ENCODE measurements at regions not wholly inside any gene's neighbourhood (a gene's known extent, or its start where the extent isn't known, plus 50 kb on each side); places are given as distances from the start of the nearest gene placed in this dataset.

- no peak for FAIRE-seq
Measured at GRCh38 chr5:167713896-167714295, 577.5 kb upstream of the WWC1 start.

- FAIRE-seq: peak; percentile 96
Measured at GRCh38 chr5:167716126-167716775, 575.2 kb upstream of the WWC1 start.

- no peak for FAIRE-seq
Measured at GRCh38 chr5:167720259-167720658, 571.2 kb upstream of the WWC1 start.

GRCh38 chr5:167720676-167721260 lies 570.7 kb upstream of the WWC1 start:
- no peak for FAIRE-seq

GRCh38 chr5:167721926-167722440 lies 569.5 kb upstream of the WWC1 start:
- FAIRE-seq: no peak

- no peak for FAIRE-seq
Measured at GRCh38 chr5:167723254-167723871, 568.1 kb upstream of the WWC1 start.

GRCh38 chr5:167725264-167725663 lies 566.2 kb upstream of the WWC1 start:
- no peak for FAIRE-seq

GRCh38 chr5:167725741-167726140 lies 565.7 kb upstream of the WWC1 start:
- FAIRE-seq: no peak

GRCh38 chr5:167726642-167727041 lies 564.8 kb upstream of the WWC1 start:
- no peak for FAIRE-seq

GRCh38 chr5:167730121-167730520 lies 561.3 kb upstream of the WWC1 start:
- FAIRE-seq: no peak

GRCh38 chr5:167730656-167731055 lies 560.8 kb upstream of the WWC1 start:
- FAIRE-seq: no peak

GRCh38 chr5:167731951-167732350 lies 559.5 kb upstream of the WWC1 start:
- no peak for FAIRE-seq

- no peak for FAIRE-seq
Measured at GRCh38 chr5:167732499-167732898, 558.9 kb upstream of the WWC1 start.

- no peak for FAIRE-seq
Measured at GRCh38 chr5:167736992-167737391, 554.5 kb upstream of the WWC1 start.

GRCh38 chr5:167743695-167744464 lies 547.6 kb upstream of the WWC1 start:
- FAIRE-seq: no peak

- no peak for FAIRE-seq
Measured at GRCh38 chr5:167745868-167746267, 545.6 kb upstream of the WWC1 start.

GRCh38 chr5:167750586-167750985 lies 540.9 kb upstream of the WWC1 start:
- no peak for FAIRE-seq

GRCh38 chr5:167752936-167753335 lies 538.5 kb upstream of the WWC1 start:
- FAIRE-seq: no peak

- FAIRE-seq: no peak
Measured at GRCh38 chr5:167753725-167754490, 537.5 kb upstream of the WWC1 start.

- no peak for FAIRE-seq
Measured at GRCh38 chr5:167754501-167755021, 536.9 kb upstream of the WWC1 start.

- FAIRE-seq: no peak
Measured at GRCh38 chr5:167755420-167755819, 536.0 kb upstream of the WWC1 start.
